NCI-H187 (cell line): ENCODE measurements at regions not wholly inside any gene's neighbourhood (a gene's known extent, or its start where the extent isn't known, plus 50 kb on each side); places are given as distances from the start of the nearest gene placed in this dataset.
"Not testable (repeated sequence)": the region's sequence is repeated elsewhere in the genome, so short reads cannot be mapped to it uniquely, and the experiment has no call there.

Experiments
- DNase-seq, 2 experiments: peaks; one replicate each; lab custom pipeline; 2025; lab: John Stamatoyannopoulos, UW

DNA sequence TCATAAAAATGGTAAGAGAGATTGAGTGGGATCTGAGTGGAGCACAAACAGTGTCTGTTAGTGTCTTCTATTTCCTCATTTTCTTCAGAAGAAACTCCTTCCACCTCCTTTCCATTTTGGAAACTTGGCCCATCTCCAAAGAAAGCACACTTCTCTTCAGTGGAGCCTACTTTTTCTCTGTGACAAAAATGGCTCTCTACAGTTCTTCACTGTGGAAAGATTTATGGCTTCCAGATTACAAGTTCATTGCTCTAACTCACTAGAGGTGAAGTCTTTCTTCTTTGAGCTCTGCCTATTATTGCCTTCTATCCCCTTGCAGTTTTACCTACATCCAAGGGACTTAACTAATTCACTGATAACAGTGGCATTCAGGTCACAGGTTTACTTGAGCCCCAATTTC, 325.8 kb downstream of the ANTXR2 start:
- DNase-seq = no peak

- DNase-seq = no peak
Measured at GRCh38 chr4:79743014-79743413, 330.0 kb downstream of the ANTXR2 start.

- no peak for DNase-seq
Measured at GRCh38 chr4:79739912-79740311, 331.9 kb upstream of the GK2 start.

GRCh38 chr4:79723507-79723906, 315.5 kb upstream of the GK2 start:
- DNase-seq = no peak

DNA sequence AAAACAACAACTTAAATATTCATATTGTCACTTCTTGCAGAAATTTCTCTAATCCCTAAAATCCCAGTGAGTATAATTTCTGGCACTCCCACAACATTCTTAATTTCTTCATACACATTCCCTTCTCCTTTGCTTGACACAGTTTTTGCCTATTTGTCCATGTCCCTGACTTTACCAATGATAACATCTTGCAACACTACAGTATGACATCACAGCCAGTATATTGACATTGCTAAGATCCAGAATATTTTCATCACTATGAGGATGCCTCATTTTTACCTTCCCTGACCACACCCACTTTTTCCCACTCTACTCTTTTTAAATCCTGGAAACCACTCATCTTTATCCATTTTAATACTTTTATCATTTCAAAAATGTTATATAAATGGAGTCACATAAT, 292.3 kb upstream of the GK2 start:
- no peak for DNase-seq

DNA sequence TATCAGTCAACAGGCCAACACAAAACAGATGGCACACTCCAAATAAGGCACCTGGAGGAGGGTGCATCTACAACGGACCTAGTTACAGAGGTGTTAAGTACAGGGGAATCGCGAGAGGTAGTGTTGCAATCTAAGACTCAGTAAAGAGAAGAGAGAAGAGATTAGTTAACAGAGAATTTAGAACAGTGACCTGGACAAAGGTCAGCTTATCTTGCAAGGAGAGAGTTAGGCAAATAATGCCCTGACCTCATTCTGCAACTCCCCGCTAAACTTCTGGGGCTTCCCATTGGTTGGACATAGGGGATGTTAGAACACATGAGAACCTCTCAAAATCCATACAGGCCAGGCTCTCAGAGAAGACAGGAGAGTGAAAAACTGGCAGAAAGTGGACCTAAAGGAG, 289.4 kb upstream of the GK2 start:
- DNase-seq = no peak

- not testable (repeated sequence) for DNase-seq
Measured at GRCh38 chr4:79696534-79696933, 288.5 kb upstream of the GK2 start.

DNA sequence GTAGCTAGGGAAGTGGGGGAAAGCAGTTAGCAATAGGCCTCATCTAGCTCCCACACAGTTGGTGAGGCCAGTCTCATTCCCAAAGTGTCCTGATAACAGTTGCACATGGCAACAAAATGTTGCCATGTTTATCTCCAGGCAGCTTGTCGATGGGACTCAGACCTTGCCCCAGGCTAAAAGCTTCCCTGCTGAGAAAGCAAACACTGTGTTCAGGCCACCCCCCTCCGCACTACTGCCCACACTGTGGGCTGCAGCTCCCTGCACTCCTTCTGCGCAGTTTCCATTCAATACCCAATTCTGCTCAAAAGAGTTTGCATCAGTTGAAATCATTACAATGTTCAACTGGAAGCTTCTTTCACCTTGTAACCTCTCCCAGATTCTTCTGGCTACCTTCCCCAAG, 287.8 kb upstream of the GK2 start:
- DNase-seq = no peak

DNA sequence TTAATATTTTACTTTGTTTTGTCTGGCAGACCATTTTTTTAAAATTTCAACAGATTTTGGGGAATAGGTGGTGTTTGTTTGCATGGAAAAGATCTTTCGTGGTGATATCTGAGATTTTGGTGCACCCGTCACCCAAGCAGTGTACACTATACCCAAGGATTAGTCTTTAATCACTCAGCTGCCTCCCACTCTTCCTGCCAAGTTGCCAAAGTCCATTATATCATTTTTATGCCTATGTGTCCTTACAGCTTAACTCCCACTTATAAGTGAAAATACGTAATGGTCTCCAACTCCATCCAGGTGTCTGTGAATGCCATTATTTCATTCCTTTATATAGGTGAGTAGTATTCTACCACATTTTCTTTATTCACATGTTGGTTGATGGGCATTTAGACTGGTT, 281.7 kb upstream of the GK2 start:
- no peak for DNase-seq

- DNase-seq = no peak
Measured at GRCh38 chr4:79688691-79689090, 280.7 kb upstream of the GK2 start.

GRCh38 chr4:79687006-79687405, 279.0 kb upstream of the GK2 start:
- no peak for DNase-seq

- DNase-seq = no peak
Measured at GRCh38 chr4:79685542-79685941, 277.5 kb upstream of the GK2 start.

- DNase-seq = no peak
Measured at GRCh38 chr4:79684516-79684915, 276.5 kb upstream of the GK2 start.

- DNase-seq = no peak
Measured at GRCh38 chr4:79682801-79683530, 274.9 kb upstream of the GK2 start.

GRCh38 chr4:79682161-79682560, 274.1 kb upstream of the GK2 start:
- no peak for DNase-seq

DNA sequence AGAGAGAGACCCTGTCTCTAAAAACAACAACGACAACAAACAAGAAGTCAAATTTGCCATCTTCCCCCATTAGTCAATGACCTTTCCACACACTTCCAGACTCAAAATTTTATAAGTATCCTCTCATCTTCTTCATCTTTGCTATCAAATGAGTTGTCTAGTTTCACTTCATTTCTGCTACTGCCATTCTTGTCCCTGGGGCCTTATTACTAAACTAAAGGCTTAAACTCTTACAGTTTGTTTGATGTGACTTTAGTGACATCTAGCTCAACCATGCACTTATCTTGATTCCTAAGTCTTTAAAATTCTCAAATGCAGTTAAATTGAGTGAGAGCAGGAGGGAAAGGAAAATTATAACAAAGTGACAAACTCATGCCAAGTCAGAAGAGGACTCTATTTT, 271.8 kb upstream of the GK2 start:
- no peak for DNase-seq

DNA sequence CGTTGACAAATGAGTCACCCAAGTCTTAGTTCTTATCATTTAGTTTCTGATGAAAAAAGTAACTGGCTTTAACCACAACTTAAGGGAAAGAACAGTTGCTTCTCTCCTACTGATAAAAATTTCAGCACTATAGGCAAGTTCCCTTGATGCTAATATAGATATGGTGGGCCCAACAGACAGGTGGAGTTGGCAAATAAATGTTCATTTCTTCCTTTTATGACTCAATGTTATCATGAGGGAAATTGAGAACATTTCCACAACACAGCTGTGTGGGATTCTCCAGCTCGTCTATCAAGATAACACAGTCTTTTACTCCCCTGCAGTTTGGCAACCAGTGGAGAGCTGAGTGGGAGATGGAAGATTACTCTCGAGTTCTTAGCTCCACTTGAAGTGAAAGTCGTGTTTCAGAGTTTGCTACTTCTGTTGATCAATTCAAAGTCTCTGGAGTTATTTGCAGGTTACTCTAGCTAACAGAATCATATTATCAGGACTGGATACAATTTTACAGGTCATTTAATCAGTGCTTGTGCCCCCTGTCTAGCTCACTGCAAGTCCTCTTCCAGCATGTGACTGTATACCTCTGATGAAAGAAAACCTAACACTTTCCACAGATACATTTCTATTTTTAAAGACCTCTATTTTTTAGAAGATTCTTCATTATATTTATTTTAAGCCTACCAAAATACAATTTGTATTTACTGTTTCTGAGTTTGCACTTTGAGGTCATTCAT, 270.6 kb upstream of the GK2 start:
- no peak for DNase-seq

DNA sequence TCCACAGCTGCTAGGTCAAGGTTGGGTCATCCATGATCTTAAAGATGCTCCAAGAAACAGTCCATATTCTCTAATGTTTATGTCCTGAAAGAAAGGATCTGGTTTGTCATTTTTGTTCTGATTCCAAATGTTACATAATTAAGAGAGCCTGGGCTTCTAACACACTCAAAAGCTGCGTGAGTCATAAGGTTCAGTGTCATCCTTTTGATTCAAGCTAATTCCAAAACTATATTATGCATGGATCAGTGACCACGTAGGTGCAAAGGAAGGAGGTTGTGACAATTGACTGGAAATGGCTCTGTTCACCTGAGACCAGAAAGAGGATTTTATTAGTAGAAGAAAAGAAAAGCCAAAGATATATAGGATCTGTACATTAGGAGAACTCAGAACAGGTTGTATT, 268.7 kb upstream of the GK2 start:
- no peak for DNase-seq

DNA sequence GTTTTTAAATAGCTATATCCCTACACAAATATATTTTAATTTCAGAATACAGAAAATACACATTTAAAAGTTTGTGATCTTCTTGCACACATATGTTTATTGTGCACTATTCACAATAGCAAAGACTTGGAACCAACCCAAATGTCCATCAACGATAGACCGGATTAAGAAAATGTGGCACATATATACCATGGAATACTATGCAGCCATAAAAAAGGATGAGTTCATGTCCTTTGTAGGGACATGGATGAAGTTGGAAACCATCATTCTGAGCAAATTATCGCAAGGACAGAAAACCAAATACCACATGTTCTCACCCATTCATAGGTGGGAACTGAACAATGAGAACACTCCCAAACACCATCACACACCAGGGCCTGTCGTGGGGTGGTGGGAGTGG, 266.9 kb upstream of the GK2 start:
- not testable (repeated sequence) for DNase-seq

DNA sequence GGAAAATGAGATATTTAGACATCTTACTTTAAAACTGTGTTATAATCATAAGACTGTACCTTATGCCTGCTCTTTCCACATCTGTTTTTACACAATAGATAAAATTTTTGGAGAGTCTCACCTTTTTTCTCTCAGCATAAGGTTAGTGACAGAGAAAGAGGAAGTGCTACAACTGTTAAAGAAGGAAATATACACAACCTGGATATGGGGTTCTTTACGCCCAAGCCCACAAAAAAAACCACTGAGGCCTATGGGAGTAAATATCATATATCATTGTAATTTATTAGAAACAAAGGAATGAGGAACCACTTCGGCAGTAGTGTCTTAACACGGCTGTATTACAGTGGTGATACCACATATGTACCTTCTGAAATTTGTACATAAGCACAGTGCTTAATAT, 265.9 kb upstream of the GK2 start:
- no peak for DNase-seq

- DNase-seq = no peak
Measured at GRCh38 chr4:79673377-79673776, 265.3 kb upstream of the GK2 start.

- DNase-seq = no peak
Measured at GRCh38 chr4:79666875-79667274, 258.8 kb upstream of the GK2 start.

- no peak for DNase-seq
Measured at GRCh38 chr4:79666112-79666511, 258.1 kb upstream of the GK2 start.

DNA sequence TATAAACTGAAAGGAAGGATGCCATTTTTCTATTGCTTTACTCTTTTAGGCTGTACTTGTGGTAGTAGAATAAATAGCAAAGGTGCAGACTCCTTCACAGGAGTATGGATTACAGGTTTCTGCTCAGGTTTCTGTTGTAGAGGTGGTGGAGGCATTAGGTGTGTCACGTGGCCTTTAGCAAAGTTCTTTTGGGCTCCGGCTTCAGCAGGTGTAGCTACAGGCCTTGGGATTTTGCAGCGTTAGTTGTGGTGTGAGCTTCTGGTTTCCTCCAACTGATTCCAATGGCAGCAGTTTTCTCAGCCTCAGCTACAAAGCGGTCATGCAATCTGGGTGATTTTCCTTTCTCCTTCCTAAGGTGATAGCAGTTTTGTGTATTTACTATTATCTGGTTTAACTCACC, 255.8 kb upstream of the GK2 start:
- DNase-seq = no peak
